ENCODE measurements at regions not wholly inside any gene's neighbourhood (a gene's known extent, or its start where the extent isn't known, plus 50 kb on each side); places are given as distances from the start of the nearest gene placed in this dataset.

- Mint-ChIP-seq H3K27me3 (ENCODE audit: low read depth) (no peaks in the 10 kb centered on the region), H3K4me1 (no peaks in the 10 kb centered on the region), H3K9me3 (no peaks in the 10 kb centered on the region), H3K4me3 (no peak overlapping the region), H3K27ac (no peak overlapping the region), H3K36me3 (ENCODE audit: low read depth) (no peaks in the 10 kb centered on the region)
- TF ChIP-seq CTCF (IDR thresholded peaks at IDR 0.05; ENCODE audit: unreplicated experiment in 3 of 3): no peak
Measured at GRCh38 chr1:97983126-97983525, 62.3 kb upstream of the DPYD start.

- no peak overlapping the region for H3K4me3 Mint-ChIP-seq
- no peaks in the 10 kb centered on the region for H3K9me3 Mint-ChIP-seq
- H3K27ac Mint-ChIP-seq: no peak overlapping the region
- H3K36me3 Mint-ChIP-seq (ENCODE audit: low read depth): no peaks in the 10 kb centered on the region
- no peak for TF ChIP-seq CTCF (IDR thresholded peaks at IDR 0.05; ENCODE audit: unreplicated experiment in 3 of 3)
- no peaks in the 10 kb centered on the region for H3K4me1 Mint-ChIP-seq
- H3K27me3 Mint-ChIP-seq (ENCODE audit: low read depth): no peaks in the 10 kb centered on the region
Measured at GRCh38 chr1:97980530-97980929, 59.7 kb upstream of the DPYD start.

GRCh38 chr1:97976801-97977200 is 56.0 kb upstream of the DPYD start:
- Mint-ChIP-seq H3K27me3 (ENCODE audit: low read depth) (no peaks in the 10 kb centered on the region), H3K4me1 (no peaks in the 10 kb centered on the region), H3K36me3 (ENCODE audit: low read depth) (no peaks in the 10 kb centered on the region), H3K27ac (no peak overlapping the region), H3K4me3 (no peak overlapping the region), H3K9me3 (no peaks in the 10 kb centered on the region)
- no peak for TF ChIP-seq CTCF (IDR thresholded peaks at IDR 0.05; ENCODE audit: unreplicated experiment in 3 of 3)

Data from nephron (organoid).